ENCODE measurements at regions not wholly inside any gene's neighbourhood (a gene's known extent, or its start where the extent isn't known, plus 50 kb on each side); places are given as distances from the start of the nearest gene placed in this dataset.

DNA sequence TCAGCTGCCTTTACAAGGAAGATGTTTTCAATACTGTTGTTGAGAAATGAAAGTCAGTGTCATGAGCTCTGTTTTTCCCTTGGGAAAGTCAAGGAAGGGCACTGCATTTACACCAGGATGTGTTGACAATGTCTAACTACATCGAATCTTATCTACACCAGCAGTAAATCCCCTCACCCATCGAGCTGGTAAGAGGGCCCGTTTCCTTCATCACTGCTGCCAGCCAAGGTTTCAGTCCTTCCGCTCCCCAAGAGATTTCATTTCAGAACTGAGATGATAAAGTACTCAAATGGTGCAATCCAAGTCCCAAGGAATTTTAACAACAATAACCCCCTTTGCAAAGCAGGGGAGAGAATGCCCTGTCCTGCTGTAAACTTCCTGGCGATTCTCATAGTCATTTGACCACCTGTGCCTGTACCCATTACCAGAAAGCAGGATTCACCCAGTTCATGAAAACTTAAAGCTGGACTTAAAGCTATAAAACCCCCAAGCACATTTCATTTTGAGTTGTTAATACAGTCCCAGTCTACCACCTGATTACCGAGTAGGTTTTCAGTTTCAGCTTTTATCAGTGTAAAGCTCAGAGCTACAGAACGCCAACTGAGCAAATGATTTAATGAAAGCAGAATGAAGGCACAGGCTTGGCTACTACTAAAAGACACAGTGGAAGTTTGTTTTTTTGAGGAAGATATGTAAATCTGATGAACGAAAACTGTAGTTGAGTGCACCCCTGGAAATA is 122.5 kb upstream of the TAB2 start:
- TF ChIP-seq, protein P1, sequence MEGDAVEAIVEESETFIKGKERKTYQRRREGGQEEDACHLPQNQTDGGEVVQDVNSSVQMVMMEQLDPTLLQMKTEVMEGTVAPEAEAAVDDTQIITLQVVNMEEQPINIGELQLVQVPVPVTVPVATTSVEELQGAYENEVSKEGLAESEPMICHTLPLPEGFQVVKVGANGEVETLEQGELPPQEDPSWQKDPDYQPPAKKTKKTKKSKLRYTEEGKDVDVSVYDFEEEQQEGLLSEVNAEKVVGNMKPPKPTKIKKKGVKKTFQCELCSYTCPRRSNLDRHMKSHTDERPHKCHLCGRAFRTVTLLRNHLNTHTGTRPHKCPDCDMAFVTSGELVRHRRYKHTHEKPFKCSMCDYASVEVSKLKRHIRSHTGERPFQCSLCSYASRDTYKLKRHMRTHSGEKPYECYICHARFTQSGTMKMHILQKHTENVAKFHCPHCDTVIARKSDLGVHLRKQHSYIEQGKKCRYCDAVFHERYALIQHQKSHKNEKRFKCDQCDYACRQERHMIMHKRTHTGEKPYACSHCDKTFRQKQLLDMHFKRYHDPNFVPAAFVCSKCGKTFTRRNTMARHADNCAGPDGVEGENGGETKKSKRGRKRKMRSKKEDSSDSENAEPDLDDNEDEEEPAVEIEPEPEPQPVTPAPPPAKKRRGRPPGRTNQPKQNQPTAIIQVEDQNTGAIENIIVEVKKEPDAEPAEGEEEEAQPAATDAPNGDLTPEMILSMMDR (IDR thresholded peaks at IDR 0.05; ENCODE audit: extremely low read depth, missing control alignments): no peak
- DNase-seq (ENCODE audit: low spot score): no peak

DNA sequence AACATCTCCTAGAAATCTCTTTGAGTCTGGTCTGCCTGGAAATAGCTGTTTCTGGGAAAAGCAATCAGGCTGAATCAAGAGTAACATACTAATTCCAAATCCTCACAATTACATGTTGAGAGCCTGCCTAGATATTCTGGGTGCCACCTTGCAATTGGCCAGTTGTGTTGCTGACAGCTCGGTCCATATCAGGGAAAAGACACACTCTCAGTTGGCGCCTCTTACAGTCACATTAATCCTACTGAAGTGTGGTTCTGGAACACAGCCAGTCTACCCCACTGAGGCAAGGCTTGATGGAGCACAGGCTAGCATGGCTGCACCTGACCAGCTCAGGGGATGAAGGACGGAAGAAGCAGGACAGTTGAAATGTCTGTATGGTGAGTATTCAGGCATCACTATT is 121.4 kb upstream of the TAB2 start:
- TF ChIP-seq, protein P1 (IDR thresholded peaks at IDR 0.05; ENCODE audit: extremely low read depth, missing control alignments): no peak
- no peak for DNase-seq (ENCODE audit: low spot score)

DNA sequence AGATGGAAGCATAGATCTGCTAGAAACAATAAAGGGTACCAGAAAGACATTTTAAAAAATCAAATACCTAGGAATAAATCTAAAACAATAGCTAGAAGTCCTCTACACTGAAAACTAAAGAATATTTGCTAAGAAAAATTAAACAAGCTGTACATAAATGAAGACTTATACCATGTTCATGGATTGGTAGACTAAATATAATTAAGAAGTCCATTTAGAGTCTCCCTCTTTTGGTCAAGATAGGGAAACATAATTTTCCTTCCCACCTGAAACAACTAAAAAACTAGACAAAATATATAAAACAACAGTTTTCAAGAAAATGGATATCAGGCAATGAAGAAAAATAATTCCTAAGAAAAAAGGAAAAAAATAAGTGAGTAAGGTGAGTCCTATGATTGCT is 120.0 kb upstream of the TAB2 start:
- DNase-seq (ENCODE audit: low spot score): no peak
- TF ChIP-seq, protein P1 (IDR thresholded peaks at IDR 0.05; ENCODE audit: extremely low read depth, missing control alignments): no peak

DNA sequence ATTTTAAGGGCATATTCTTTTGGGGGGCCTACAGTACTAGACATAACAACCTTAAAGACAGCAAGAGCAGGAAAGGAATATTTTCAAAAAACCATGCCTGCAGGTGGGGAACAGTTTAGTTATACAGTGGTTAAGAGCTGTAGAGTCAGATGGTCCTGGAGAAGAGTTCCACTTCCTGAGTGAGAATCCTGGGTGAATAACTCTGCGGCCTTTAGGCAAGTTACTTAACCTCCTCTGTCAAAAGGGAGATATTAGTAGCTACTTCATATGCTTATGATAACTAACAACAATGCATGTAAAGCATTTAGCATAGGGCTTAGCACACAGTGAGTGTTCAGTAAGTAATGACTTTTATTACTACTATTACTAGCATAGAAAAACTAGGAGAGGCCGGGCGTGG is 119.2 kb upstream of the TAB2 start:
- DNase-seq (ENCODE audit: low spot score): no peak
- TF ChIP-seq, protein P1 (IDR thresholded peaks at IDR 0.05; ENCODE audit: extremely low read depth, missing control alignments): no peak

DNA sequence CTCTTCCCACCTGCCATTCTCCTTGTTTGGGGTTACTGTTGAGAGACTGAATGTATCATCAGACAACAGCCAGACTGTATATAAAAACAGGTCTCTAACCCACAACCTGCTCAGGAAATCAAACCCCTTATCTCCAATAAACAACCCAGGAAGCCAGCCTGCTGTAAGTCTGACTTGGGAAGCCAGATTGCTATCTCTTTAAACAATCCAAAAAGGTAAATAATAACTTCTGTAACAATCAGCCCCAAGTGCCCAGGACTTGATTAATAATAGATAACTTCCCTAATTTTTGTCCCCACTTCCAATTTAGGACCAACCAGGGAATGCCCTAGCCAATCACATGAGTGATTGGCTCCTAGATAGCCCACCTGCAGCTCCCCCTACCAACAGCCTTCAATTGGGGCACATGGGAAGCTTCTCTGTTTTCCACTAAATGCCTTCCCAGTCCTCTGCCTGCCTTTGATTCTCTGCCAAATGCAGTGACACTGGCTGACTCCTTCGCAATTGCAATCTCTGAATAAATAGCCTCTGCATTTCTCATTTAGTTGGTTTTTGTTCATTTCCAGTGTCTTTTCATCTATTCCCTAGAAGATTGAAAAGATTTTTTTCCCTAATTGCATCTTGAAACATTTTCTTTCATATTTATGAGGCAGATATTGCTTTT is 117.1 kb upstream of the TAB2 start:
- TF ChIP-seq, protein P1 (IDR thresholded peaks at IDR 0.05; ENCODE audit: extremely low read depth, missing control alignments): no peak
- DNase-seq (ENCODE audit: low spot score): no peak

DNA sequence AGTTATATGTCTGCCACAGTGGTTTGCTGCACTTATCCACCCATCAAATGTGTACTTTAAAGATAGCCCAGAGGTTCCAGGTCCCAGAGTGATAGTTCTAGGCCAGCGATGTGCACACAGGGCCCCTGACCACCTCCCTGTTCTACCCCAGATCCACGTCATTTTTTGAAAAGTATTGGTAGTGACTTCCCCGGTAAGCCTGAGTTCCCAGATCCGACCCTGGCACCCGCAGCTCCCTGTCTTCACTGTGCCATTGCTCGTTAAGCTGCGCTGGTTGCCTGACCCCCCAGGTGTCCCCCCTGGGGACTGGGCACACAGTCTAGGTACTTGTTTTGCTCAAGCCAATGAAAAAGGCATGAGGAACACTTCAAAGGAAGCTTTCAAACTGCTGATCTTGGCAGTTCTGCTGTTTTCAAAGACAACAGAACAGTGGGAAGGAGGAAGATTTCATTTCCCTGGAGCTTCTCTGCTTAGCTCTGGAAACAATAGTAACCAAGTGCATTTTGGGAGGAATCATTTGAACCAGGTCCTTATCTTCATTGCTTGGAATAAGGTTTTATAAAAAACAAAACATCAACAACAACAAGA is 116.3 kb upstream of the TAB2 start:
- DNase-seq (ENCODE audit: low spot score): no peak
- TF ChIP-seq, protein P1 (IDR thresholded peaks at IDR 0.05; ENCODE audit: extremely low read depth, missing control alignments): no peak

DNA sequence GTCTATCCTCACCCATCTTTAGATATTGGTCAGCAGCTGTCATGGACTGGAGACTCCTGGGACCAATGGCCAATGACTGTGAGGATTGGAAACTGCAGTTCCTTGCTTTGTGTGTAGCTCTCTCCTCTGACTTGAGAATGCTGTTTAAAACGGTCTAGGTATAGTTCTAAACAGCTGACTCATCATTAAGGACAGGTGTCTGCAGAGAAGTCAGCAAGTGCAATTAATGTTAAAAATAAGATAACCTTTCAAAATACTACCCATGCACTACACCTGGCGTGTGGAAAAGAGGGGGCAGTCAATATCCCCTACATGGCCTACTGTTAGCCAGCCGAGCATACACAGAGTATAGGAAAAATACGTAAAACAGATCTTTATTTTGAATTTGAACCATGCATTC is 115.4 kb upstream of the TAB2 start:
- TF ChIP-seq, protein P1 (IDR thresholded peaks at IDR 0.05; ENCODE audit: extremely low read depth, missing control alignments): no peak
- no peak for DNase-seq (ENCODE audit: low spot score)
